ENCODE measurements at regions not wholly inside any gene's neighbourhood (a gene's known extent, or its start where the extent isn't known, plus 50 kb on each side); places are given as distances from the start of the nearest gene placed in this dataset.

DNA sequence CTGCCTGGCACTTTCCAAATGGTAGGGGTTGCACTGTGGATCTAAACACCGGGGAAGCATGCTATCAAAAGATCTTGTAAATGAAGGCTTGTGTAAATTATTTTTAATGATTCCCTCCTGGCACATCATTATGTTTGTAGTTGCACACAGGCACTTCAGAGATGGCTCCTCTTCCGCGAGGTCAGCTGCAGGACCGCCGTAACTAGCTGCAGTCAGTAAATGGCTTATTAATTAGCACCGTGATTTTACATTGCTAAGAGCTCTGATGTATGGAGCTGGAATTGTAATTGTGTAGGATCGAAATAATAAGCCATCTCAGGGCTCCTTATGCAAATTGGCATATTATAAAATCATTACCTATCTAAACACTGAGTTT, 397.6 kb upstream of the IRX1 start:
- no peak overlapping the region for H3K4me3 ChIP-seq
- no peaks in the 10 kb centered on the region for H3K4me1 ChIP-seq
- no peak for DNase-seq
- TF ChIP-seq POLR2A (IDR thresholded peaks at IDR 0.05) = no peak
- TF ChIP-seq, protein P1, sequence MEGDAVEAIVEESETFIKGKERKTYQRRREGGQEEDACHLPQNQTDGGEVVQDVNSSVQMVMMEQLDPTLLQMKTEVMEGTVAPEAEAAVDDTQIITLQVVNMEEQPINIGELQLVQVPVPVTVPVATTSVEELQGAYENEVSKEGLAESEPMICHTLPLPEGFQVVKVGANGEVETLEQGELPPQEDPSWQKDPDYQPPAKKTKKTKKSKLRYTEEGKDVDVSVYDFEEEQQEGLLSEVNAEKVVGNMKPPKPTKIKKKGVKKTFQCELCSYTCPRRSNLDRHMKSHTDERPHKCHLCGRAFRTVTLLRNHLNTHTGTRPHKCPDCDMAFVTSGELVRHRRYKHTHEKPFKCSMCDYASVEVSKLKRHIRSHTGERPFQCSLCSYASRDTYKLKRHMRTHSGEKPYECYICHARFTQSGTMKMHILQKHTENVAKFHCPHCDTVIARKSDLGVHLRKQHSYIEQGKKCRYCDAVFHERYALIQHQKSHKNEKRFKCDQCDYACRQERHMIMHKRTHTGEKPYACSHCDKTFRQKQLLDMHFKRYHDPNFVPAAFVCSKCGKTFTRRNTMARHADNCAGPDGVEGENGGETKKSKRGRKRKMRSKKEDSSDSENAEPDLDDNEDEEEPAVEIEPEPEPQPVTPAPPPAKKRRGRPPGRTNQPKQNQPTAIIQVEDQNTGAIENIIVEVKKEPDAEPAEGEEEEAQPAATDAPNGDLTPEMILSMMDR (IDR thresholded peaks at IDR 0.05) = no peak
- H3K27ac ChIP-seq = no peak overlapping the region
- H3K27me3 ChIP-seq = peaks cover 0 to 10% of the 10 kb centered on the region in 2 donors
- intact Hi-C loops (cut with DNase I; ENCODE audit: low total_unique reads) = no loop called here
- H3K9me3 ChIP-seq = no peaks in the 10 kb centered on the region
- no peaks in the 10 kb centered on the region for H3K36me3 ChIP-seq

DNA sequence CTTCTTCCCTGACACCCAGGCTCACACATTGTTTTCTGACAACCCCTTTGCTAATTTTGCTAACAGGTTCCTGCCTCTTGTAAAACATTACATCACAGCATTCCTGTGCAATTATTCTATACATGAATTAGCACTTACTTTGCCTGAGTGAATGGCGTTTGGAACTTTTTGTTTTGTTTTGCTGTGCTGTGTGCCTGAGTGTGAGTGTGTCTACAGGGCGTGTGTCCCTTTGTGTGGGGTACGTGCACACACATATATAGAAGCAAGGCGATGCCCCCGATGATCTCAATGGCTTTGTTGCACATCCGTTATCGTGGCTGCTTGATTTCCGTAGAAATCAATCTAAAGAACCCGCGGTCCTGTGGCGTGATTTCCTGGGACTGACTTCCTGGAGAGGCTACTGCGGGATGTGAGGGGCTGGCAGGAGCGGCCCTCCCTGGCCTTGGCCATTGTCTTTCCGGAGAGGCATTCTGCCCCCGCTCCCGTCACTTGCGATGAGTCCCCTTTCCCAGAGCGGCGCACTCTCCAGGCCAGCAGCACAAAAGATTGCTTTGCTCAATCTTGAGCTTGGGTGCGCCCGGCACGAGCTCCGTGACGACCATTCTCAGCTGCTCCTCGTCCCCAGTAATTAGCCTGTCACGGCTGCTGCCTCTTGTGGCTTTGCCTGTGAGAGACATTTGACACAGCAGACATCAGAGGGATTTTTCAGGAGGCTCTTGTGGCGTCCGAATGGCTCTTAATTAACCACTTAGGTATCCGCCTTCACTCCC, 398.1 kb upstream of the IRX1 start:
- H3K4me1 ChIP-seq = no peaks in the 10 kb centered on the region
- no peaks in the 10 kb centered on the region for H3K36me3 ChIP-seq
- no peak overlapping the region for H3K4me3 ChIP-seq
- TF ChIP-seq, protein P1 (IDR thresholded peaks at IDR 0.05) = no peak
- TF ChIP-seq POLR2A (IDR thresholded peaks at IDR 0.05) = no peak
- peaks cover 0 to 10% of the 10 kb centered on the region in 2 donors for H3K27me3 ChIP-seq
- DNase-seq = no peak
- no peak overlapping the region for H3K27ac ChIP-seq
- intact Hi-C loops (cut with DNase I; ENCODE audit: low total_unique reads) = no loop called here
- H3K9me3 ChIP-seq = no peaks in the 10 kb centered on the region

- TF ChIP-seq POLR2A (IDR thresholded peaks at IDR 0.05) = no peak
- TF ChIP-seq, protein P1 (IDR thresholded peaks at IDR 0.05) = no peak
- no peak for DNase-seq
- Histone ChIP-seq H3K27me3 (peaks cover 0 to 10% of the 10 kb centered on the region in 2 donors), H3K9me3 (no peaks in the 10 kb centered on the region), H3K27ac (no peak overlapping the region), H3K4me1 (no peaks in the 10 kb centered on the region), H3K36me3 (no peaks in the 10 kb centered on the region), H3K4me3 (no peak overlapping the region)
- intact Hi-C loops (cut with DNase I; ENCODE audit: low total_unique reads) = no loop called here
Observed at GRCh38 chr5:3195994-3196393, 399.6 kb upstream of the IRX1 start.

- Histone ChIP-seq H3K4me1 (no peaks in the 10 kb centered on the region), H3K36me3 (no peaks in the 10 kb centered on the region), H3K27me3 (peaks cover 0 to 10% of the 10 kb centered on the region in 2 donors), H3K9me3 (no peaks in the 10 kb centered on the region), H3K27ac (no peak overlapping the region), H3K4me3 (no peak overlapping the region)
- intact Hi-C loops (cut with DNase I; ENCODE audit: low total_unique reads) = no loop called here
- no peak for DNase-seq
- TF ChIP-seq, protein P1 (IDR thresholded peaks at IDR 0.05) = no peak
- TF ChIP-seq POLR2A (IDR thresholded peaks at IDR 0.05) = no peak
Observed at GRCh38 chr5:3194684-3195083, 400.9 kb upstream of the IRX1 start.

DNA sequence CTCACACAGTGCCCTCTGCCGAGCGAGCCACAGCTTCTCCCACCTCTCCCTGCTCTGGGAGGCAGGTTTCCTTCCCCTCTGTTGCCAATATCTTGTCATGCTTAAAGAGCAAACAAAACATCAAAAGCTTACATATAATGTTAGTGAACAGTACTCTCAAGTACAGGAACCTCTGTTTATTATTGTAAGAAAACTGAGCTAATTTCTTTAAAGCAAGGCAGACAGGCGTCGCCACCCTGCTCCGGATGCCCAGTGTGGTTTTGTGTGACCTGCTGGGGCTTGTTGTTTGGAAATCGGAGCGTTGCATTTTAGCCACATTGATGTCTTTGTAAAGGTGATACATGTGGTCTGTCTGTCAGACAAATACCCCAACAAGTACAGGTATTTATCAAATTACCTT, 401.4 kb upstream of the IRX1 start:
- DNase-seq = no peak
- no peak for TF ChIP-seq POLR2A (IDR thresholded peaks at IDR 0.05)
- TF ChIP-seq, protein P1 (IDR thresholded peaks at IDR 0.05) = no peak
- intact Hi-C loops (cut with DNase I; ENCODE audit: low total_unique reads) = no loop called here
- Histone ChIP-seq H3K4me3 (no peak overlapping the region), H3K4me1 (no peaks in the 10 kb centered on the region), H3K27ac (no peak overlapping the region), H3K9me3 (no peaks in the 10 kb centered on the region), H3K36me3 (no peaks in the 10 kb centered on the region), H3K27me3 (peaks cover 0 to 10% of the 10 kb centered on the region in 2 donors)
